HG03378 (cell line): ENCODE measurements at regions not wholly inside any gene's neighbourhood (a gene's known extent, or its start where the extent isn't known, plus 50 kb on each side); places are given as distances from the start of the nearest gene placed in this dataset.

Experiments used
- ATAC-seq: cut with Tn5 transposase; IDR thresholded peaks from one replicate; pipeline ENCODE4 v1.9.1; 2021; ENCODE audit warnings: mild to moderate bottlenecking, moderate library complexity; ENCODE audit not compliant: unreplicated experiment

DNA sequence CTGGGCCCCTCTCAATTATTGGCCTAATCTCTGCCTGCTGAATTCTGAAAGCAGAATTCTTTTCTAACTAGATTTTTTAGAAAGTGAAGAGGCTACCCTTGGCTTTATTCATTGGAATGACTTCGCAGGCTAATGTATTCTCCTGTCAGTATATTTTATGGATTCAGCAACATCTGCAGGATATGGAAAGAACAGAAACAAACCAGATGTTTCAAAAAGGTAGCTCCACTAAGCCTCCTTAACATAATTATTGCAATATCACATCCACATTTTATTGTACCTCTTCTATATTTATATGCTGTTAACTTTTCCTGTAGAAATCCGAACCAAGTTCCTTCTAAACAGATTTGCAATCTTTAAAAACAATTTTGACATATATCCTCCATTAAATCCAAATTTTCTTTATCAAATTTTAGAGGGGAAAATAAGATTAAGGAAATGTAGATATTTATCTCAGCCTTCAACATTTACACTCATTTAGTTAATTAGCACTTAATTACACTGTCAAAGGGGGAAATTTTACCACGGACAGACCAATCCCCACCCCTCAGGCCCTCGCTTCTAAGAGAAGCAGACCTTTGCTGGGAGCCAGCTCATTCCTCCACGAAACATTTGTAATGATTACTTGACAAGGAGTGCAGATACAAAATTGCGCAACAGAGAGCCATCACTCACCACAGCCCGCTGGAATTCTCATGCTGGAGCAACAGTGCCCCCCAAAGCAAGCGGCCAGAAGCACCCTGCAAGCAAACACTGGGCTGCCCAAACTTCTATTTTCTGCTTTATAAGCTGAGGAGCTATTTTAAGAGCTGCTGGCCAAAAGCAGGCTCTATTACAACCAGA is 253.4 kb downstream of the ETAA1 start:
- no peak for ATAC-seq

DNA sequence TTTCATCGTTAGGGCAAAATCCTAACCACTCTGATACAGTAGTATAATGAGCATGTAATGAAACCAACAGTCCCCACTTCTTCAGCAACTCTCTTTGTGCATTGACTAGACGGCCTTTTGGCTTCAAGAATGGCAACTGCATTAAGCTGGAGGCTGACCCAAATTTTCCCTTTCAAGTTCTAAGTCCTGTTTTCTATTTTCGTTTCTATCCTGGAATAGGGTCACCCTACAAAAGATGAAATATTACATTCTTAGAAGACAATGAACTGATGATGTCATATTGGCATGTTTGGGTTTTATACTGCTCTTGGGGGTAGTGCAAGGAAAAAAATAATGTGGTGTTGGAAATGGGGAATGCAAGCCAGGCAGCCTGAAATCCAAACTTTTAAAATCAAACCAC is 254.4 kb downstream of the ETAA1 start:
- no peak for ATAC-seq

DNA sequence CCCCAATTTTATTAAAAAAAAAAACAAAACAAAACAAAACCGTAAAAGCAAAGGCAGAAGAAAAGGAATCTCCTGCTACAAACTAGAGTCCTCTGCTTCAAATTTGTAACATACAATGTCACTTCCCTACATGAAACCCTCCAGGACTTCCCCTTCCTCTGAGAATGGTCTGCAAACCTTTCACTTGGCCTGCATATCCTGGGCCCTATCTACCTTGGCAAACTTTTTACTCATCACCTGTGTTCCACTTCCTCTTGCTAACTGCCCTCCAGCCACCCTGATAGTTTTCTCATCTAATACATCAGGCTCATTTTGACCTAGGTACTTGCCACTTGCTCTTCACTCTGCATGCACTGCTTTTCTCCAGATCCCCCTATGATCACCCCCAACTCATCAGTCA is 255.5 kb downstream of the ETAA1 start:
- ATAC-seq, result peak; percentile 67

DNA sequence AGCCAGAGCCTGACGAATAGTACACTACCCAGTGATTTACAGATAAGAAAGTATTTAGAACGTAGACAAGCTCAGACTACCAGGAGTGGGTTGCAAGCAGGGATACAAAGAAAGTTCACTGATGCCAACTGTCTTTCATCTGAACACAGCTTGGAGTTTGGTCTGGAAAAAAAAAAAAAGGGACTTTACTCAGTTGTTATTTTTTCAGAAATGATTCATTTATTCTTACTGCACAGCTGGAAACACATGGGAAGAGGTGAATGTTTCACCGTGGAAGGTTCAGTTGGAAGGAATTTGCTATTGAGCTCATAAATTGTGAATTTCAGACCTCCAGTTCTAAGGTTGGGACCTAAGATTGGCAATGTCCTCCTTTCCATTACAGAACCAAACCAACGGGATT is 259.7 kb downstream of the ETAA1 start:
- no peak for ATAC-seq

- ATAC-seq, result no peak
Observed at GRCh38 chr2:67658820-67659219, 261.7 kb downstream of the ETAA1 start.

- ATAC-seq, result no peak
Observed at GRCh38 chr2:67660015-67660602, 263.0 kb downstream of the ETAA1 start.

DNA sequence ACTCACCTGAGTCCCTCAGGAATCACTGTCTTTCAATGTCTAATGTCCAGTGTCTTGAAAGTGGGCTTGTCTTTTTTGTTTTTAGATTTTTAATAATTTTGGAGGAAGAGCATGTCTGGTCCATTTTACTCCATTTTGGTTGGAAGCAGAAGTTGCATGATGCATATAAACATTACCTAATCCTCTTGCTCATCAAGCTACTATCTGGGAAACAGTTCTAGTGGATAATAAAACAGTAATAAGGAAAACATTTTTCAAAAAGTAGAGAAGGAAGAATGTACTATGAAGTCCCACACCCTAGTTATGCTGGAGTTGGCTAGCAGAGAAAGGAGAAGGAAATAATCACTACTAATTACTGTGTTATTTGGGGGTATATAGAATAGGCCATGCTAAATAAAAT is 263.7 kb downstream of the ETAA1 start:
- no peak for ATAC-seq

DNA sequence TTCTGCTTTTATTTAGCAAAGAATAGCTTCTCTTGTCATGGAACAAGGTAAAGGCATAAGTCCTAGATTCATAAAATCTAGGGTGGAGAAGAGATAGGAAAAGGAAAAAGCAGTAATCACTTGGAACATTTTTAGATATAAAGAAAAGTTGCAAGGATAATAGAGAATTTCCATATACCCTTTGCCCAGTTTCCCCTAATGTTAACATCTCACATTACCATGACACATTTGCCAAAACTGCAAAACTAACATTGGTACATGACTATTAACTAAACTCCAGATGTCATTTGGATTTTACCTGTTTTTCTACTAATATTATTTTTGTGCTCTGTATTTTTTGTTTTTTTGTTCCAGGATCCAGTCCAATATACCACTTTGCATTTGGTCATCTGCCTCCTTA is 265.1 kb downstream of the ETAA1 start:
- ATAC-seq, result no peak

DNA sequence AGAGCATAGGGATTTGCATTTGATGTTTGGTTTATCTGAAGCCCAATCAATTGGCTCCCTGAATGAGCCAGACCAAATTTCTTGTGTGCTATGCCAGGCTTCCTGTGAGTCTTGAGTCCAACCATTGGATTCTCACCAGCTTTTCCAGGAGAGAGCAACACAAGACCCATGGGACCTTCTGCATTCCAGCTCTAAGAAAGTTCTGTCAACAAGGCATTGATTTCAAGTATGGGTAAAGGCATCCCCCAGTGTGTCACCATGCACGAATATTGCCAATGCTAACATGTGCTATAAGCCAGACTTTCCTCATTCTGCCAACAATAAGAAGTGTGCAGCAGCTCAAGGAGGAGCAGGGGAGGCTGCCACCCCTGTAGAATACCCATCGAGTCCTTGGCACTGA is 266.6 kb downstream of the ETAA1 start:
- ATAC-seq, result no peak

DNA sequence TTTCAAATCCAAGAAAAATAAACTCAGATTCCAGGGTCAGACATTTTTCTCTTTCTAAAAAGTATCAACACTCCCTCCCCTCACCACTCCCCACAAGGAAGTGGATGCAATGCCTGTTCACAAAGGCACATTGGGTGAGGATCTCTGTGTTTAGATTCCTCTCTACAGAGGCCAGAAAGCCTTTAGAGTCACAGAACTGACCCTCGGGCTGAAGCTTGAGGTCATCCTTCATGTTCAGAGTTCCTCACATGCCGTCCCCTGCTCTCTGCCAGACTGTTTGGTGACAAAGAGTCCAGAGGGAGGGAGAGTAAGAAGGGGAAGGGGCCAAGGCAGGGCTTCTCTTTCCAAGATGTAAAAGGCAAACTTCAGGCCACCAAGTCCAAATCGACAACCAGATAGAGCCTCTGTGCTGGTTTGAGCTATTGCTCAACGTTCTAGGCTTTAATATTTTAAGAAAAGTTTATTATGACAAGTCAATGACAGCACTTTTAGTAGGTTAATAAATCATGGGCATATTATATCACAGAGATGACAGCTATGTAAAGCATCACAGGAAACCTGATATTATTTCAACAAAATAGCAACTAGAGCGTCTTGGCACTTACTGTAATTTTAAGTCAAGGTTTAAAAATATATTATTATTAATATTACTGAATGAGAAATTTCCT is 269.4 kb downstream of the ETAA1 start:
- ATAC-seq, result no peak

DNA sequence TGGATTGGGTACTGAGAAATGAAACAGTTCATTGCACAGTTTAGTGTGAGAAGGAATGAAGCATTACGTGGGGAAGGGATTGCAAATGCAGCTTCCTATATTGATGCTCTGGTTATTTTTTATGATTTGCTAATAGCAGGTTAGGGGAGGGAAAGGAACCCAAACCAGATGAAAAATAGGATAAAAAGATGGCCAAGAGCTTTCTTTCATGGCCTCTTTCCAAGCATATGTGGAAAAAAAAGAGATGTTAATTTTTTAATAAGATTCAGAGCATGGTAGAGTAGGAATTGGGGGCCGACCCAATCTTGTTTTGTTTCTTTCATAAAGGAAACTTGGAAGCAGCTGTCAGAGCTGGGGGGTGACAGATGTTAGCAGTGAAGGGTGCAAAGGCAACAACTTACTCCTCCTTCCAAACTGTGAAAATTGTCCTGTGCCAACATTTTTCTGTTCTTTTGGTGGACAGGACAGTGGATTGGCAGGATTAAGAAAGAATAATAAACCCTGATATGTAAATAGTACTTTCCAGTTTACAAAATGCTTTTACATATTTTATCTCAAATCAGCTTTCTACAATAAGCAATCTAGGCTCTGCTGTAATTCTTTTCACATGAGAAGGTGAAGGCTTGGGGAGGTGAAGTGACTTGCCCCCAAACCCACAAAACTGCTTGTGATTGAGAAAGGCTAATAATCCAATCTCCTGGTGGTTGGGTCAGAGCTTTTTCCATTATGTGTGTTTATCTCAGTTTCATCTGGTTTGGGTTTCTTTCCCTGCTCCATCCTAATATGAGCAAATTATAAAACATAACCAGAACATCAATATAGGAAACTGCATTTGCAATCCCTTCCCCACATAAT is 270.1 kb downstream of the ETAA1 start:
- no peak for ATAC-seq

- ATAC-seq, result no peak
Observed at GRCh38 chr2:67668538-67668937, 271.4 kb downstream of the ETAA1 start.

GRCh38 chr2:67669168-67669567 is 272.0 kb downstream of the ETAA1 start:
- no peak for ATAC-seq

- ATAC-seq, result no peak
Observed at GRCh38 chr2:67669766-67670165, 272.6 kb downstream of the ETAA1 start.

- no peak for ATAC-seq
Observed at GRCh38 chr2:67670747-67671183, 273.6 kb downstream of the ETAA1 start.

DNA sequence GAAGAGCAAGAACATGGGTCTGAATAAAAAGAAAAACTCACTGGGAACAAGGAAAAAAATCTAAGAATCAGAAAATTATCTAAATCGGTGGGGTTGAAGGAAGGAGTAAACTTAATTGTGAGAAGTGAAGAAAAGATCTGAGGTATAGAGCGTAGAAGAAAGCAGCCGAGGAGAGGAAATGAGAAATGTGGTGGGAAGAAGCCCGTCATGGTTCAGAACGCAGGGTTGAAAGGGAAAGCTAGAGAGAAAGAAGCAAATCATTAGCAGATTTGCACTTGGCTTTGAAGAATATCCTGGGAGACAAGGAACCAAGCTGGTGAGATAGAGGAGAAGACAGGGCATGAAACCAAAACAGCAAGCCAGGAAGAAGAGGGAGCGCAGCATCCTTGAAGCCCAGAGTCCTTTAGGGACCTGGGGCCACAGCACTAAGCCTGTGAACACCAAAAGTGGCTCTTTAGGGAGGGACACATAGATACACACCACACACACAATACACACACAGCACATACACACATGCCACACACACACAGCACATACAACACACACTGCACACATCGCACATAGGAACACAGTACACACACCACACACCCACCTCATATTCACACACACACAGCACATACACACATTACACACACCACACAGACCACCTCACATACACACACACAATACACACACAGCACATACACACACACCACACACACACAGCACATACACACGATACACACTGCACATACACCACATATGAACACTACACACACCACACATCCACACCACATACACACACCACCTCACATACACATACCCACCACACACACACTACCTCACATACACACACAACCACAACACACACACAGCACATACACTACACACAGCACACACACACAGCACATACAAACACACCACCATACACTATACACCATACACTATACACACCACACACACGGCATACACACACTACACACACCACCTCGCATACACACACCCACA is 274.6 kb downstream of the ETAA1 start:
- ATAC-seq, result peak; percentile 72

DNA sequence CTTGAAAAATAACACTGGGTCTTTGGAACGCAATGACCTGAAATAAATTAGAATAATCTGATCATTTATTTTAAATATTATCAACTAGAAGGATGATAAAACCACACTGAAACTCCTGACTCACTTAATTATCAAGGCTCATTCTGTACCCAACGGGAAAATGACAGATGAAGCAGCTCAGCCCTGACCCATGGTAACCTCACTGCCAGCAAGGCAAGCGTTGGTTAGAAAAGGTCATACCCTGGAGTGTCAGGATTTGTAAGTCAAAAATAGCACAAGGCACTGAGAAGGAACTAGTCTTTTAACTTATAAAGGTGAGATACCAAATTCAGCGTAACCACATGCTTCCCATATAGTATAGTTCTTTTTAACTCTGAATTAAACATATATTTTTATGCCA is 277.5 kb downstream of the ETAA1 start:
- ATAC-seq, result no peak

DNA sequence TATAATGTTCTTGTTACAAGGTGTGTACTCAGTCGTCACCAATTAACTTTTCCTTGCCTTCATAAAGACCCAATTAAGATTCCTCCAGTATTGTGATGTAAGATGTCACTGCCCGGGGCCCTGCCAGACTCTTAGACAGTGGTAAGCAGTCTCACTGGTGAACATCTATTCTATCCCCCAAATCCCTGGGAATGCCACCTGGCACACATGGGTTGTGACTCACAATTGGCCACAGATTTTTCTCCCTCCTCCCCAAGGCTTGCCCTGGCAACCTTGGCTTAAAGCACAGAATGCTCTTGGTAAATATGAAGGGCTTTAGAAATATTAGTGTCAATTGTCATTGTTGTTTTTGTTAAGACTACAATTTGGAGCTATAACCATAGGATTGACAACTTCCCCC is 287.9 kb downstream of the ETAA1 start:
- no peak for ATAC-seq

- no peak for ATAC-seq
Observed at GRCh38 chr2:67686254-67686653, 289.1 kb downstream of the ETAA1 start.

GRCh38 chr2:67689186-67689585 is 292.1 kb downstream of the ETAA1 start:
- ATAC-seq, result no peak
